ENCODE measurements at regions not wholly inside any gene's neighbourhood (a gene's known extent, or its start where the extent isn't known, plus 50 kb on each side); places are given as distances from the start of the nearest gene placed in this dataset.
"Not testable (repeated sequence)": the region's sequence is repeated elsewhere in the genome, so short reads cannot be mapped to it uniquely, and the experiment has no call there.

DNA sequence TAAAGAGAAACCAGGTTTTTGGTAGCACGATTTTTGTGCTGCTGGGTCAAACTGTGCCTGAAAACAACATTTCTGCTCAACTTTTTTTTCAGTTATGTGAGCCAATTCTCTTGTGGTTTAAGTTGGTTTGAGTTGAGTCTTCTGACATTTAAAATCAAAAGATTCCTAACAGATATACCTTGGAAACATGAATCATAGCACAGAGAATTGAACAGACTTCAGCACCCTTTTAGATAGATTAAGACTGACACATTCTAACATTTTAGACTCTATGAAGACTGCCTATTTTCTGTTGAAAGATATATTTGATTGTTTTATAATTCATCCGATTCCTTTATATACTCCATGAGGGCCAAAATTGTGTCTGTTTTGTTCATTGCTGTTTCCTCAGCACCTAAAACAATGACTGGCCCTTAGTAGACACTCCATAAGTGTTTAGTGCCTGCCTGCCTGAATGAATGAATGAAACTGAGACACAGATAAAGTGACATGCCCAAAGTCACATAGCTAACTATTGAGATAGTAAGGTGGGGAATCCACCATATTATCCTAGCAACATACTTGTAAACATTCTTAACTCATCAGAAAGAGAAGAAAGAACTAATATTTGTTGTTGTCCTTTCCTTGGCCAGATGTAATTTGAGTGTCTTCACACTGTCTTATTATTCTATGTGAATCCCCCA lies 624.0 kb downstream of the MID1IP1 start:
- TF ChIP-seq, protein P1, sequence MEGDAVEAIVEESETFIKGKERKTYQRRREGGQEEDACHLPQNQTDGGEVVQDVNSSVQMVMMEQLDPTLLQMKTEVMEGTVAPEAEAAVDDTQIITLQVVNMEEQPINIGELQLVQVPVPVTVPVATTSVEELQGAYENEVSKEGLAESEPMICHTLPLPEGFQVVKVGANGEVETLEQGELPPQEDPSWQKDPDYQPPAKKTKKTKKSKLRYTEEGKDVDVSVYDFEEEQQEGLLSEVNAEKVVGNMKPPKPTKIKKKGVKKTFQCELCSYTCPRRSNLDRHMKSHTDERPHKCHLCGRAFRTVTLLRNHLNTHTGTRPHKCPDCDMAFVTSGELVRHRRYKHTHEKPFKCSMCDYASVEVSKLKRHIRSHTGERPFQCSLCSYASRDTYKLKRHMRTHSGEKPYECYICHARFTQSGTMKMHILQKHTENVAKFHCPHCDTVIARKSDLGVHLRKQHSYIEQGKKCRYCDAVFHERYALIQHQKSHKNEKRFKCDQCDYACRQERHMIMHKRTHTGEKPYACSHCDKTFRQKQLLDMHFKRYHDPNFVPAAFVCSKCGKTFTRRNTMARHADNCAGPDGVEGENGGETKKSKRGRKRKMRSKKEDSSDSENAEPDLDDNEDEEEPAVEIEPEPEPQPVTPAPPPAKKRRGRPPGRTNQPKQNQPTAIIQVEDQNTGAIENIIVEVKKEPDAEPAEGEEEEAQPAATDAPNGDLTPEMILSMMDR (IDR thresholded peaks at IDR 0.05; ENCODE audit: borderline replicate concordance, insufficient read depth, low read depth, low read length), result no peak
- H3K4me3 ChIP-seq (ENCODE audit: low read depth, low read length), result no peak overlapping the region

DNA sequence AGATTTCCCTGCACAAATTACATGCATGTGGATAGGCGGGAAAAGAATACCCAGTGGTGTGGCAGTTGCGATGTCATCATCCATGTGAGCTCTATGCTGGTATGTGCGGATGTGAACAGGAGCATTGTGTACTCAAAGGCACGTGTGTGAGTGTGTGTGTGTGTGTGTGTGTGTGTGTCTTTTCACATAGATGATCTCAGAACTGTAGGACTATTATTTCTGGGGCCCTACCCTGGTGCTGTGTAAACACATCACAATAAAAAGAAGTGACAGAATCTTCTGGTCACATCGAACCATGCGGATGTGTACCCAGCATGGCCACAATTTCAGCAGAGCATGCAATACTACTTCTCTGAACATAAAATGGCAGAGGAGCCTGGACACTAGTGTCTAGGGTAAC lies 624.8 kb downstream of the MID1IP1 start:
- TF ChIP-seq, protein P1 (IDR thresholded peaks at IDR 0.05; ENCODE audit: borderline replicate concordance, insufficient read depth, low read depth, low read length), result no peak
- no peak overlapping the region for H3K4me3 ChIP-seq (ENCODE audit: low read depth, low read length)

DNA sequence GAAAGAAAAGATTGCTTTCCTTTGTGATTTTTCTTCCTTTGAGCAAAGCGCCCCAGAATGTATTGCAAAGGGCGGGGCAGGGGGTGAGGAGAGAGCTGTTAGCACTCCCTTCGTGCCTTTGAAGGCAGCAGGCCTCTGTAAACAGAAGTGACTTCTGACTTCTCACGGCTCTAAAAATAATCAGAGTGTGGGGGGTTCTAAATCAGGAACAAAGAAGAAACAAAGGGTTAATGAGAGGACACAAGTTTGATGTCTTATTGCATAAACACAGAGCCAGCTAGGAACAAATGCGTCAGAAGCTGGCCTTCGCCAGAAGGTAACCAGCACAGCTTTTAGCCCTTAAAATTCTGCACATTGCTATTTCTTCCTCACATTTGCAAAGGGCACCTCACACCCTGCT lies 626.2 kb downstream of the MID1IP1 start:
- H3K4me3 ChIP-seq (ENCODE audit: low read depth, low read length), result no peak overlapping the region
- TF ChIP-seq, protein P1 (IDR thresholded peaks at IDR 0.05; ENCODE audit: borderline replicate concordance, insufficient read depth, low read depth, low read length), result no peak

DNA sequence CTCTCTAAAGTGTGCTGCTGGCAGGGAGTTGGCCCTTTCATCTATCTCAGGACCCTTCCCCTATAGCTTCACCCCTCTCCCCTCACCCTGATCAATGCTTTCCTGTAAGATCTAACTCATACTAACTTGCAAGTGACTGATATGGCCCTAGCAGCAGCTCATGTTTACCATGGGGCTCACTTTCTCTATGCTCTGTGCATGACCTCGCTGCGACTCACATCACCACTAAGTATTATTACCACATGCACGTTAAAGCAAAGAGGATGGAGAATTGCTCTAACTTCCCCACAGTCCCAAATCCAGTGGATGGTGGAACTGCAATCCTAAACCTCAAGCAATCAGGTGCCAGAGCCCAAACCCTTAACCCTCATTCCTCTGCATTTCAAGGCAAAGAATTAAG lies 626.6 kb downstream of the MID1IP1 start:
- TF ChIP-seq, protein P1 (IDR thresholded peaks at IDR 0.05; ENCODE audit: borderline replicate concordance, insufficient read depth, low read depth, low read length), result no peak
- no peak overlapping the region for H3K4me3 ChIP-seq (ENCODE audit: low read depth, low read length)

DNA sequence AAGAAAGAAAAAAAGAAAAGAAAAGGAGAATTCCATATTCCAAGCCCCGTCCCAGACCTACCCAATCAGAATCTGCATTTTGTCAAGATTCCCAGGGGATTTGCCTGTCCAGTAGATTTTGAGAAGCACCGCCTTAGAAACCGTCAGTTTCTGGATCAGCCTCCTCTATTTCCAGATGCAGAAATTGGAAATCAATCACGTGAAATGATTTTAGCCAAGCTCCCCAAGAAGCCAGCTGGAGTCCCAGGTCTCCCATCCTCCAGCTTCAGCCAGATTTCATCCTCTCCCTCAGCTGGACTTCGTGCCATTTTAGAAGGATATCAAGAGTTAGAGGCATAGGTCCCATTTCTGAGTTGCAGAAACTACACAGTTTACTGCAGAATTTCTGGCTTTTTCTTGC lies 629.3 kb downstream of the MID1IP1 start:
- no peak overlapping the region for H3K4me3 ChIP-seq (ENCODE audit: low read depth, low read length)
- TF ChIP-seq, protein P1 (IDR thresholded peaks at IDR 0.05; ENCODE audit: borderline replicate concordance, insufficient read depth, low read depth, low read length), result no peak

DNA sequence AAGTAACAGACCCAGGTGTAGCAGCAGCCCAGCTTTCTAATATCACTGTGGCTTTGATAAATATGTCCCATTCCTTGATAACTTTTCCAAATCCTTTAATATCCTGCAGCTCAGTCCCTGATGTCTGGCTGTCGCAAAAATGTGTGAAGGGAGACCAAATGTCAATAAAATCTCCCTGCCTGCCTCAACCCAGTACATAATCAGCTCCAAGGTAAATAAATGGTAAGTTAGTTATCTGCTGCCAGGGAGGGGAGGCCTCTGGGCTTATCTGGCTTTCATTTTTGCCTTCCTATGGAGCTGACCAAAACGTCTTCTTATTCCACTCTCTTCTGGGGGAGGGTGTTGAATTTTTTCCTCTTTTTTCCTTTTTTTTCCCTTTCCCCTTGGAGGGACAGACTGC lies 630.6 kb downstream of the MID1IP1 start:
- H3K4me3 ChIP-seq (ENCODE audit: low read depth, low read length), result no peak overlapping the region
- TF ChIP-seq, protein P1 (IDR thresholded peaks at IDR 0.05; ENCODE audit: borderline replicate concordance, insufficient read depth, low read depth, low read length), result no peak

DNA sequence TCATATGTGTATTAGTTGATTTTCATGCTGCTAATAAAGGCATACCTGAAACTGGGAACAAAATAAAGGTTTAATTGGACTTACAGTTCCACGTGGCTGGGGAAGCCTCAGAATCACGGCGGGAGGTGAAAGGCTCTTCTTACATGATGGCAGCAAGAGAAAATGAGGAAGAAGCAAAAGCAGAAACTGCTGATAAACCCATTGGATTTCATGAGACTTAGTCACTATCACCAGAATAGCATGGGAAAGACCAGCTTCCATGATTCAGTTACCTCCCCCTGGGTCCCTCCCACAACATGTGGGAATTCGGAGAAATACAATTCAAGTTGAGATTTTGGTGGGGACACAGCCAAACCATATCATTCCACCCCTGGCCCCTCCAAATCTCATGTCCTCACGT lies 633.4 kb downstream of the MID1IP1 start:
- not testable (repeated sequence) for H3K4me3 ChIP-seq (ENCODE audit: low read depth, low read length)

DNA sequence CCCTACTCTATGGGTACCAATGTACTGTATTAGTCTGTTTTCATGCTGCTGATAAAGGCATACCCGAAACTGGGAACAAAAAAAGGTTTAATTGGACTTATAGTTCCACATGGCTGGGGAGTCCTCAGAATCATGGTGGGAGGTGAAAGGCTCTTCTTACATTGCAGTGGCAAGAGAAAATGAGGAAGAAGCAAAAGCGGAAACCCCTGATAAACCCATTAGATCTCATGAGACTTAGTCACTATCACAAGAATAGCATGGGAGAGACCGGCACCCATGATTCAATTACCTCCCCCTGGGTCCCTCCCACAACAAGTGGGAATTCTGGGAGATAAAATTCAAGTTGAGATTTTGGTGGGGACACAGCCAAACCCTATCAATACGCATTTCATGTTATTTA lies 635.3 kb downstream of the MID1IP1 start:
- H3K4me3 ChIP-seq (ENCODE audit: low read depth, low read length), result not testable (repeated sequence)

Measured in GM12875 (cell line).